Fibroblast of lung (primary cell): ENCODE measurements at regions not wholly inside any gene's neighbourhood (a gene's known extent, or its start where the extent isn't known, plus 50 kb on each side); places are given as distances from the start of the nearest gene placed in this dataset.

Experiments used
- DNase-seq, 2 donors: peaks; one replicate each; pipeline versions ENCODE4 v3.0.0 to v3.0.0-alpha.2; 2010; ENCODE audit warnings: low read depth in 2 of 2
- H2AFZ ChIP-seq: 2 replicates; pipeline ENCODE4 v1.5.1; 2012; ENCODE audit warnings: low read length, control low read depth, inconsistent platforms
- H3K27ac ChIP-seq: 2 replicates; pipeline ENCODE4 v1.5.1; 2011; ENCODE audit warnings: low read length, control low read depth; ENCODE audit not compliant: insufficient read depth
- H3K27me3 ChIP-seq: 2 replicates; pipeline ENCODE4 v1.5.1; 2011; ENCODE audit warnings: mild to moderate bottlenecking, low read length; ENCODE audit not compliant: control insufficient read depth, insufficient read depth
- H3K36me3 ChIP-seq: 2 replicates; pipeline ENCODE4 v1.5.1; 2011; ENCODE audit warnings: low read length; ENCODE audit not compliant: control insufficient read depth, insufficient read depth
- H3K4me1 ChIP-seq: 2 replicates; pipeline ENCODE4 v1.5.1; 2011; ENCODE audit warnings: low read length; ENCODE audit not compliant: control insufficient read depth, insufficient read depth; ENCODE audit errors: extremely low read depth
- H3K4me2 ChIP-seq: 2 replicates; pipeline ENCODE4 v1.5.1; 2011; ENCODE audit warnings: low read length, control low read depth; ENCODE audit not compliant: insufficient read depth; ENCODE audit errors: extremely low read depth
- H3K4me3 ChIP-seq, 4 experiments: fragments of 200-600 bp in 1 of 4; sonication (generic) in 1 of 4; replicated peaks in 1 of 4; 2 replicates each; pipeline ENCODE4 v1.5.1; 2011 to 2016; ENCODE audit warnings: low read length in 4 of 4, low read depth in 3 of 4, mild to moderate bottlenecking in 3 of 4, control low read depth in 2 of 4, inconsistent platforms in 1 of 4, mixed read lengths in 1 of 4; ENCODE audit not compliant: insufficient read depth in 1 of 4; ENCODE audit errors: control extremely low read depth in 1 of 4
- H3K79me2 ChIP-seq: 2 replicates; pipeline ENCODE4 v1.5.1; 2012; ENCODE audit warnings: mild to moderate bottlenecking, low read length, inconsistent platforms; ENCODE audit not compliant: control insufficient read depth, insufficient read depth
- H3K9ac ChIP-seq: 2 replicates; pipeline ENCODE4 v1.5.1; 2011; ENCODE audit warnings: mild to moderate bottlenecking, low read length, control low read depth; ENCODE audit not compliant: insufficient read depth
- H3K9me3 ChIP-seq: 2 replicates; pipeline ENCODE4 v1.5.1; 2012; ENCODE audit warnings: low read depth, low read length; ENCODE audit not compliant: control insufficient read depth, insufficient read depth
- H4K20me1 ChIP-seq: 2 replicates; pipeline ENCODE4 v1.5.1; 2011; ENCODE audit warnings: low read length; ENCODE audit not compliant: control insufficient read depth, insufficient read depth; ENCODE audit errors: extremely low read depth
- CTCF ChIP-seq, 2 donors: IDR thresholded peaks in 1 of 2; conservative IDR thresholded peaks in 1 of 2; 1 replicate in 1 of 2; 2 replicates in 1 of 2; pipeline ENCODE4 v1.5.1; 2011 to 2012; ENCODE audit warnings: low read length in 2 of 2, control low read depth in 1 of 2, inconsistent platforms in 1 of 2, low read depth in 1 of 2, mild to moderate bottlenecking in 1 of 2
- EZH2 ChIP-seq: IDR thresholded peaks from 2 replicates; pipeline ENCODE4 v1.5.1; 2012; ENCODE audit warnings: low read length, control low read depth, mild to moderate bottlenecking; ENCODE audit errors: missing control alignments

- TF ChIP-seq EZH2 (no peak), CTCF (conservative IDR thresholded peaks at IDR 0.05 in 1 of 2, IDR thresholded peaks at IDR 0.05 in 1 of 2; ENCODE audit: low read depth in 1 of 2, low read length in 2 of 2) (no peak)
- H3K4me2 ChIP-seq: no peak overlapping the region
Observed at GRCh38 chr6:68012822-68013221, 622.3 kb upstream of the ADGRB3 start.

GRCh38 chr6:68010936-68011335 is 624.1 kb upstream of the ADGRB3 start:
- no peaks in the 10 kb centered on the region for H3K4me1 ChIP-seq
- TF ChIP-seq CTCF (conservative IDR thresholded peaks at IDR 0.05 in 1 of 2, IDR thresholded peaks at IDR 0.05 in 1 of 2; ENCODE audit: low read depth in 1 of 2, low read length in 2 of 2) (no peak), EZH2 (no peak)
- H3K9ac ChIP-seq: no peak overlapping the region
- DNase-seq: no peak
- no peak overlapping the region for H3K27ac ChIP-seq
- H3K36me3 ChIP-seq: no peaks in the 10 kb centered on the region
- H4K20me1 ChIP-seq: no peaks in the 10 kb centered on the region
- no peaks in the 10 kb centered on the region for H3K9me3 ChIP-seq
- no peaks in the 10 kb centered on the region for H3K79me2 ChIP-seq
- no peaks in the 10 kb centered on the region for H3K27me3 ChIP-seq
- H3K4me3 ChIP-seq: no peak overlapping the region
- no peak overlapping the region for H2AFZ ChIP-seq
- H3K4me2 ChIP-seq: no peak overlapping the region

More at GRCh38 chr6:68012822-68013221, 622.3 kb upstream of the ADGRB3 start:
- H3K4me1 ChIP-seq: no peaks in the 10 kb centered on the region
- no peaks in the 10 kb centered on the region for H4K20me1 ChIP-seq
- H3K27ac ChIP-seq: no peak overlapping the region
- no peaks in the 10 kb centered on the region for H3K79me2 ChIP-seq
- no peak overlapping the region for H2AFZ ChIP-seq
- no peak for DNase-seq
- no peak overlapping the region for H3K4me3 ChIP-seq
- H3K9me3 ChIP-seq: no peaks in the 10 kb centered on the region
- no peaks in the 10 kb centered on the region for H3K36me3 ChIP-seq
- H3K9ac ChIP-seq: no peak overlapping the region
- H3K27me3 ChIP-seq: no peaks in the 10 kb centered on the region

GRCh38 chr6:68008445-68008844 is 626.6 kb upstream of the ADGRB3 start:
- Histone ChIP-seq H3K79me2 (no peaks in the 10 kb centered on the region), H3K4me2 (no peak overlapping the region), H4K20me1 (no peaks in the 10 kb centered on the region), H3K9me3 (no peaks in the 10 kb centered on the region), H3K27ac (no peak overlapping the region), H3K4me1 (no peaks in the 10 kb centered on the region), H3K36me3 (no peaks in the 10 kb centered on the region), H3K9ac (no peak overlapping the region), H3K27me3 (no peaks in the 10 kb centered on the region), H2AFZ (no peak overlapping the region), H3K4me3 (no peak overlapping the region)
- TF ChIP-seq EZH2: no peak
- no peak for TF ChIP-seq CTCF (conservative IDR thresholded peaks at IDR 0.05 in 1 of 2, IDR thresholded peaks at IDR 0.05 in 1 of 2; ENCODE audit: low read depth in 1 of 2, low read length in 2 of 2)
- peak; percentile 33 to 39 for DNase-seq
